DOHH2 (cell line): ENCODE measurements at regions not wholly inside any gene's neighbourhood (a gene's known extent, or its start where the extent isn't known, plus 50 kb on each side); places are given as distances from the start of the nearest gene placed in this dataset.

Experiments used
- H3F3A ChIP-seq: fragments of 200-600 bp; sonication (generic), shearing (Covaris generic); 2 replicates; pipeline ENCODE4 v1.6.0; 2016; ENCODE audit warnings: antibody characterized with exemption, mild to moderate bottlenecking; ENCODE audit not compliant: control insufficient read depth, insufficient read depth
- H3K27ac ChIP-seq: fragments of 200-600 bp; sonication (generic); 2 replicates; pipeline ENCODE4 v1.5.1; 2014; ENCODE audit warnings: low read depth, mild to moderate bottlenecking, low read length, moderate library complexity
- H3K27me3 ChIP-seq: fragments of 200-600 bp; sonication (generic); 2 replicates; pipeline ENCODE4 v1.6.1; 2014; ENCODE audit warnings: mild to moderate bottlenecking, low read length, mixed read lengths; ENCODE audit not compliant: control insufficient read depth
- H3K36me3 ChIP-seq: fragments of 200-600 bp; sonication (generic); 2 replicates; pipeline ENCODE4 v1.6.1; 2014; ENCODE audit warnings: mild to moderate bottlenecking, low read length, moderate library complexity, mixed read lengths; ENCODE audit not compliant: control insufficient read depth
- H3K4me1 ChIP-seq: fragments of 200-600 bp; sonication (generic); 2 replicates; pipeline ENCODE4 v1.6.1; 2014; ENCODE audit warnings: mild to moderate bottlenecking, low read length, mixed read lengths; ENCODE audit not compliant: control insufficient read depth
- H3K4me2 ChIP-seq: fragments of 200-600 bp; sonication (generic); 2 replicates; pipeline ENCODE4 v1.6.0; 2014; ENCODE audit warnings: mild to moderate bottlenecking, low read length, moderate library complexity
- H3K4me3 ChIP-seq: fragments of 200-600 bp; sonication (generic); 2 replicates; pipeline ENCODE4 v1.5.1; 2014; ENCODE audit warnings: mild to moderate bottlenecking, low read length, mixed read lengths
- H3K79me2 ChIP-seq: fragments of 200-600 bp; sonication (generic); 2 replicates; pipeline ENCODE4 v1.6.1; 2014; ENCODE audit warnings: mild to moderate bottlenecking, low read length, mixed read lengths; ENCODE audit not compliant: control insufficient read depth
- H3K9me2 ChIP-seq: fragments of 200-600 bp; sonication (generic); replicated peaks from 2 replicates; pipeline ENCODE4 v1.6.1; 2014; ENCODE audit warnings: mild to moderate bottlenecking, low read length, mixed read lengths; ENCODE audit not compliant: control insufficient read depth
- H3K9me3 ChIP-seq: fragments of 200-600 bp; sonication (generic); 2 replicates; pipeline ENCODE4 v1.6.1; 2014; ENCODE audit warnings: antibody characterized with exemption, low read length, mixed read lengths; ENCODE audit not compliant: control insufficient read depth, insufficient read depth
- H4K20me1 ChIP-seq: fragments of 200-600 bp; sonication (generic); 2 replicates; pipeline ENCODE4 v1.6.0; 2014; ENCODE audit warnings: low read depth, mild to moderate bottlenecking, antibody characterized with exemption, low read length, moderate library complexity; ENCODE audit not compliant: control insufficient read depth, insufficient read depth
- EZH2phosphoT487 ChIP-seq: fragments of 200-600 bp; sonication (generic); IDR thresholded peaks from 2 replicates; pipeline ENCODE4 v1.6.1; 2017; ENCODE audit warnings: borderline replicate concordance, mild to moderate bottlenecking, antibody characterized with exemption, low read length, moderate library complexity, mixed read lengths
- TF ChIP-seq, protein P1 (sequence below): fragments of 200-600 bp; sonication (generic); IDR thresholded peaks from one replicate; pipeline ENCODE4 v1.5.1; 2014; ENCODE audit warnings: antibody characterized with exemption, mild to moderate bottlenecking, low read depth, low read length; ENCODE audit not compliant: poor library complexity, severe bottlenecking

DNA sequence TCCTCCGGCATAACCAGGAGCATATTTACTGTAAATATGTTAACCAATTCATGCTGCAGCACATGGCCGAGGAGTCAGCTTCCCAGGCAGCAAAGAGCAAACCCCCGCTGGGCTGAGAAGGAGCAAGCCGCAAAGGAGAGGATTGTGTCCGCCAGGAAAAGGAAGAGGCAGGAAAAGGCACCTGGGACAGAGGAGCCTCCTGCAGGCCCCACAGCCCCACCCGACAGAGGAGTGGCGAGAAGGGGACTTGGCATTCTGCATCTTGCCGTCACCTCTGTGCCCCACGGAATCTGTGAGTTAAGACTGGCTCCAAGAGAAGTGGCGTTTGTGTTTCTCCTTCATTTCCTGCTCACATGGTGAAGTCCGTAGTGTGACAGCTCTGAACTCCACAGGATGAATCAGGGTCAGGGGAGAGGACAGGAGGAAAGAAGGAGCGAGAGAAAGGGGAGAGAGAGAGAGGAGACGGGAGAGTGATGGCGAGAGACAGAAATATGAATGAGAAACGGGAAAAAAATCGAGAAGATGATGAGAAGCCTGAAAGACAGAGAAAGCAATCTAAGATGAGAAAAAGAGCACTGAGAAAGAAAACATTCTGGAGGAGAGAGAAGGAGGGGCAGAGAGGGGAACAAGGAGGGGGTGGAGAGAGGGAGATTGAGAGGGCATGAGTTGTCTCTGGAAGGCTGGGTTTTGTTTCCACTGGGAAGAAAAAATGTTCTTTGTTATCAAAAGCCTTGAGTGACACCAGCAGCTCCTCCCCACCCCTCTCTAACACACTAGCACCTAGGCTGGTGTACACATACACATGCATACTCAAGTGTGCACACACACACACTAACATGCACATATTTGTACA, 489.6 kb downstream of the MN1 start:
- Histone ChIP-seq H3K36me3 (no peaks in the 10 kb centered on the region), H3F3A (no peaks in the 10 kb centered on the region), H3K27me3 (no peaks in the 10 kb centered on the region), H3K9me2 (no peaks in the 10 kb centered on the region), H3K27ac (no peak overlapping the region), H3K4me3 (no peak overlapping the region), H3K9me3 (no peaks in the 10 kb centered on the region), H3K4me1 (peaks cover 6% of the 10 kb centered on the region), H4K20me1 (no peaks in the 10 kb centered on the region), H3K4me2 (no peak overlapping the region), H3K79me2 (no peaks in the 10 kb centered on the region)
- TF ChIP-seq EZH2phosphoT487 = no peak
- TF ChIP-seq, protein P1, sequence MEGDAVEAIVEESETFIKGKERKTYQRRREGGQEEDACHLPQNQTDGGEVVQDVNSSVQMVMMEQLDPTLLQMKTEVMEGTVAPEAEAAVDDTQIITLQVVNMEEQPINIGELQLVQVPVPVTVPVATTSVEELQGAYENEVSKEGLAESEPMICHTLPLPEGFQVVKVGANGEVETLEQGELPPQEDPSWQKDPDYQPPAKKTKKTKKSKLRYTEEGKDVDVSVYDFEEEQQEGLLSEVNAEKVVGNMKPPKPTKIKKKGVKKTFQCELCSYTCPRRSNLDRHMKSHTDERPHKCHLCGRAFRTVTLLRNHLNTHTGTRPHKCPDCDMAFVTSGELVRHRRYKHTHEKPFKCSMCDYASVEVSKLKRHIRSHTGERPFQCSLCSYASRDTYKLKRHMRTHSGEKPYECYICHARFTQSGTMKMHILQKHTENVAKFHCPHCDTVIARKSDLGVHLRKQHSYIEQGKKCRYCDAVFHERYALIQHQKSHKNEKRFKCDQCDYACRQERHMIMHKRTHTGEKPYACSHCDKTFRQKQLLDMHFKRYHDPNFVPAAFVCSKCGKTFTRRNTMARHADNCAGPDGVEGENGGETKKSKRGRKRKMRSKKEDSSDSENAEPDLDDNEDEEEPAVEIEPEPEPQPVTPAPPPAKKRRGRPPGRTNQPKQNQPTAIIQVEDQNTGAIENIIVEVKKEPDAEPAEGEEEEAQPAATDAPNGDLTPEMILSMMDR = no peak

DNA sequence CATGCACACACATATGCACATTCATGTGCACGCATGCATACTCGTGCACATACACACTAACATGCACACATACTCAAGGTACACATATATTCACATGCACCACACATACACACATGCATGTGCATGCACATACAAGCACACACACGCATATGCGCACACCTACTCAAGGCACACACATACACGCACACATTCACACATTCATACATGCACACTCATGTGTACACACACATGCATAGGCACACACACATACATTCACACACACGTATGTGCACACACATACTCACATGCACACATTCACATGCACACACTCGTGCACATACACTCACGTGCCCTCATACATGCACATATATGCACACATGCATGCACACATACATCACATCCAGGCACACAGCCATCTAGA, 489.0 kb downstream of the MN1 start:
- Histone ChIP-seq H3K4me3 (no peak overlapping the region), H3K27me3 (no peaks in the 10 kb centered on the region), H3K4me1 (peaks cover 8% of the 10 kb centered on the region), H3K9me3 (no peaks in the 10 kb centered on the region), H3K79me2 (no peaks in the 10 kb centered on the region), H3K9me2 (no peaks in the 10 kb centered on the region), H4K20me1 (no peaks in the 10 kb centered on the region), H3K4me2 (no peak overlapping the region), H3F3A (no peaks in the 10 kb centered on the region), H3K27ac (no peak overlapping the region), H3K36me3 (no peaks in the 10 kb centered on the region)
- TF ChIP-seq, protein P1 = no peak
- TF ChIP-seq EZH2phosphoT487 = no peak

DNA sequence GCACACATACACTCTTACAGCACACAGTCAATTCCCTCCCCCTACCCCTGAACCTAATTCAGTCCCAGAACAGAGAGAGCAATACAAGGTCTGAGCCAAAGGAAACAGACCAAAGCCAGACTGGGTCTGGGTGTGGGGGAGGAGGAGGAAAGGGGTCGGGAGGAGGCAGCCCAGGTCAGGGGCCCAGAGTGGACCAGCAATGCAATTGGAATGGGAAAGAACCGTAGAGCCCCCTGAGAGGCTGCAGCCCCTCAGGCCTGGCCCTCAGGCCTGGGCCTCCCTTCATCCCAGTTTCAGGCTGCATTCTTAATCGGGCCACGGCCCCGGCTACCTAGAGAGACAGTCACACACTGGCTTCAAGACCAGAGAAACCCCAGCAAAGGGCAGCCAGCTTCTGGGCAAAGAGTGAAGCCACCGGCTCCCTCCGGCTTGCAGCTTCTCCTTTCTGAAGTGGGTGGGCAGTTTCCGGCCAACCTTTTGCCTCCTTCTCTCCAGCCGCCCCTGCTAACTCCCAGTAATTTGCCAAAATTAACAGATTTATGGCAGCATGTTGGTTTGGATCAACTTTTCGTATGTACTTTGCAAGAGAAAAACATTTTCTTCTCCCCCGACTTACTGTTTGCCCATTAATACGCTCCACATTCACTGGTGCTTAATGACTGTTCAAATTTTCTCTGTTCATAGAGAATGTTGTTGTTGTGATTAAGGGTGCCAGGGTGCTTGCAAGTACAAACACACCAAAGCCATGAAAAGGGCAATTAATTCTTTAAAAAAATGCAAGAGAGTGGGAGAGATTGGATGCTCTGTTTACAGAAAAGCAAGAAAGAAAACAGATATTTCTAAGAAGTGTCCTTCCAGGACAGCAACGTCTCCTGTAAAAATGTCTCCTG, 488.3 kb downstream of the MN1 start:
- no peaks in the 10 kb centered on the region for H3K9me2 ChIP-seq
- no peak overlapping the region for H3K27ac ChIP-seq
- TF ChIP-seq EZH2phosphoT487 = no peak
- TF ChIP-seq, protein P1 = no peak
- H3K9me3 ChIP-seq = no peaks in the 10 kb centered on the region
- no peaks in the 10 kb centered on the region for H4K20me1 ChIP-seq
- H3K27me3 ChIP-seq = no peaks in the 10 kb centered on the region
- no peak overlapping the region for H3K4me2 ChIP-seq
- no peaks in the 10 kb centered on the region for H3K79me2 ChIP-seq
- H3K4me3 ChIP-seq = no peak overlapping the region
- H3K36me3 ChIP-seq = no peaks in the 10 kb centered on the region
- no peaks in the 10 kb centered on the region for H3F3A ChIP-seq
- H3K4me1 ChIP-seq = peaks cover 12% of the 10 kb centered on the region
